Vagina (tissue), 2 donors: ENCODE measurements at regions not wholly inside any gene's neighbourhood (a gene's known extent, or its start where the extent isn't known, plus 50 kb on each side); places are given as distances from the start of the nearest gene placed in this dataset.

Experiments used
- CTCF ChIP-seq, 3 experiments: fragments of 450-650 bp in 2 of 3; fragments of 200-600 bp in 1 of 3; sonication (generic) in 1 of 3; IDR thresholded peaks; one replicate each; pipeline ENCODE4 v1.5.1; 2017 to 2019; ENCODE audit warnings: antibody characterized with exemption in 3 of 3, mild to moderate bottlenecking in 2 of 3, moderate library complexity in 2 of 3
- POLR2A ChIP-seq, 2 donors: fragments of 450-650 bp; IDR thresholded peaks; one replicate each; pipeline ENCODE4 v1.6.1; 2017; ENCODE audit warnings: antibody characterized with exemption in 2 of 2, mild to moderate bottlenecking in 2 of 2, moderate library complexity in 2 of 2

DNA sequence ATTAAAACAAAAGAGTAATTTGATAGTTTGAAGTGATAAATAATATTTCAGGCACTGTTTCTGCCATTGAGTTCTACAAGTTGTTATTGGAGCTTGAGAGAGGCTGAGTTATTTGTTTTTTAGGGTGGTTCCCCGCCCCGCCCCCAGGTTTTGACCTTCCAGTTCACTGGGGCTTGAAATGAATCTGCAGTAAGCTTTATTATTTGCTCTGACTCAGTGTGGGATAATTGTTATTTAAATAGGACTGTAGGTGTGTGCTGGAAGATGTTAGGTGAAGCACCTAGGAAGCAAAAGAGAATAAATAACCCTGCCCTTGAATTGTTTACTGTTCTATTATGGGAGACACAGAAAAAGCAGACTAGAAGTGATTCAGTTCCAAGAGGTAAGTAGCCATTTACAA is 81.2 kb upstream of the KCNIP4 start:
- TF ChIP-seq POLR2A (IDR thresholded peaks at IDR 0.05) (no peak), CTCF (IDR thresholded peaks at IDR 0.05) (no peak)
